Stimulated activated CD8-positive, alpha-beta memory T cell treated with anti-CD3 and anti-CD28 coated beads, Interleukin-7, amount 100 ng/mL, for 1 hour (primary cell): ENCODE measurements at regions not wholly inside any gene's neighbourhood (a gene's known extent, or its start where the extent isn't known, plus 50 kb on each side); places are given as distances from the start of the nearest gene placed in this dataset.

ENCODE experiments used
- DNase-seq, 2 donors: peaks; one replicate each; pipeline ENCODE4 v3.0.0-alpha.2; 2020; ENCODE audit warnings: low read depth in 2 of 2

GRCh38 chr16:85309656-85310587 is 197.7 kb upstream of the CIBAR2 start:
- no peak for DNase-seq

- DNase-seq: no peak
Measured at GRCh38 chr16:85310868-85311585, 198.8 kb upstream of the CIBAR2 start.

GRCh38 chr16:85311741-85312140 is 199.5 kb upstream of the CIBAR2 start:
- no peak for DNase-seq

- DNase-seq: no peak
Measured at GRCh38 chr16:85312174-85312573, 199.9 kb upstream of the CIBAR2 start.

- no peak for DNase-seq
Measured at GRCh38 chr16:85312642-85313525, 200.6 kb upstream of the CIBAR2 start.

- no peak for DNase-seq
Measured at GRCh38 chr16:85313526-85314301, 201.4 kb upstream of the CIBAR2 start.

GRCh38 chr16:85314512-85314971 is 202.3 kb upstream of the CIBAR2 start:
- DNase-seq: no peak

GRCh38 chr16:85315866-85316265 is 203.6 kb upstream of the CIBAR2 start:
- DNase-seq: no peak

GRCh38 chr16:85316321-85316919 is 204.1 kb upstream of the CIBAR2 start:
- no peak for DNase-seq

GRCh38 chr16:85316944-85317343 is 204.7 kb upstream of the CIBAR2 start:
- DNase-seq: no peak

GRCh38 chr16:85317704-85318103 is 205.4 kb upstream of the CIBAR2 start:
- no peak for DNase-seq

- DNase-seq: no peak
Measured at GRCh38 chr16:85319208-85319983, 207.1 kb upstream of the CIBAR2 start.

- DNase-seq: no peak
Measured at GRCh38 chr16:85319984-85320440, 207.7 kb upstream of the CIBAR2 start.

- no peak for DNase-seq
Measured at GRCh38 chr16:85320677-85321385, 208.6 kb upstream of the CIBAR2 start.

- DNase-seq: no peak
Measured at GRCh38 chr16:85321509-85322271, 209.4 kb upstream of the CIBAR2 start.

- no peak for DNase-seq
Measured at GRCh38 chr16:85323230-85323960, 211.1 kb upstream of the CIBAR2 start.

GRCh38 chr16:85323961-85324253 is 211.6 kb upstream of the CIBAR2 start:
- DNase-seq: no peak

- DNase-seq: no peak
Measured at GRCh38 chr16:85324488-85324887, 212.2 kb upstream of the CIBAR2 start.
